Upper lobe of right lung (tissue), 1 donor: ENCODE measurements at regions not wholly inside any gene's neighbourhood (a gene's known extent, or its start where the extent isn't known, plus 50 kb on each side); places are given as distances from the start of the nearest gene placed in this dataset.
"Not testable (repeated sequence)": the region's sequence is repeated elsewhere in the genome, so short reads cannot be mapped to it uniquely, and the experiment has no call there.

Source experiments
- ATAC-seq: fragments of 200-7000 bp; cut with Tn5 transposase; one replicate; pipeline ENCODE4 v1.9.1; 2020; ENCODE audit warnings: mild to moderate bottlenecking, moderate library complexity
- DNase-seq: peaks from one replicate; pipeline ENCODE4 v3.0.0-alpha.2; 2020
- H3K27ac ChIP-seq: fragments of 200-600 bp; one replicate; pipeline ENCODE4 v1.8.0; 2022
- H3K27me3 ChIP-seq: fragments of 200-600 bp; one replicate; pipeline ENCODE4 v1.8.0; 2022; ENCODE audit warnings: mild to moderate bottlenecking
- H3K36me3 ChIP-seq: fragments of 200-600 bp; one replicate; pipeline ENCODE4 v1.8.0; 2022
- H3K4me1 ChIP-seq: fragments of 200-600 bp; one replicate; pipeline ENCODE4 v1.8.0; 2022
- H3K4me3 ChIP-seq: fragments of 200-600 bp; one replicate; pipeline ENCODE4 v1.8.0; 2022; ENCODE audit warnings: mild to moderate bottlenecking
- H3K9me3 ChIP-seq: fragments of 200-600 bp; one replicate; pipeline ENCODE4 v1.8.0; 2022
- intact Hi-C: fragments of 100-400 bp; cut with DNase I; formaldehyde crosslinking; loops from one replicate; pipeline ENCODE4 v1.11.0; 2022
- TF ChIP-seq, protein P1 (sequence below): fragments of 200-600 bp; IDR thresholded peaks from one replicate; pipeline ENCODE4 v1.8.0; 2022; ENCODE audit warnings: antibody characterized with exemption
- donor health status: DM: no; HTN: yes; CAD: no; lungs with severe emphysema.

GRCh38 chr6:105676857-105677256 is 274.0 kb upstream of the PREP start:
- Histone ChIP-seq H3K36me3 (no peaks in the 10 kb centered on the region), H3K27ac (no peak overlapping the region), H3K9me3 (no peaks in the 10 kb centered on the region), H3K4me3 (no peak overlapping the region), H3K4me1 (no peaks in the 10 kb centered on the region), H3K27me3 (no peaks in the 10 kb centered on the region)
- intact Hi-C loops = no loop called here
- DNase-seq (no peak), ATAC-seq (peak; percentile 65)
- TF ChIP-seq, protein P1, sequence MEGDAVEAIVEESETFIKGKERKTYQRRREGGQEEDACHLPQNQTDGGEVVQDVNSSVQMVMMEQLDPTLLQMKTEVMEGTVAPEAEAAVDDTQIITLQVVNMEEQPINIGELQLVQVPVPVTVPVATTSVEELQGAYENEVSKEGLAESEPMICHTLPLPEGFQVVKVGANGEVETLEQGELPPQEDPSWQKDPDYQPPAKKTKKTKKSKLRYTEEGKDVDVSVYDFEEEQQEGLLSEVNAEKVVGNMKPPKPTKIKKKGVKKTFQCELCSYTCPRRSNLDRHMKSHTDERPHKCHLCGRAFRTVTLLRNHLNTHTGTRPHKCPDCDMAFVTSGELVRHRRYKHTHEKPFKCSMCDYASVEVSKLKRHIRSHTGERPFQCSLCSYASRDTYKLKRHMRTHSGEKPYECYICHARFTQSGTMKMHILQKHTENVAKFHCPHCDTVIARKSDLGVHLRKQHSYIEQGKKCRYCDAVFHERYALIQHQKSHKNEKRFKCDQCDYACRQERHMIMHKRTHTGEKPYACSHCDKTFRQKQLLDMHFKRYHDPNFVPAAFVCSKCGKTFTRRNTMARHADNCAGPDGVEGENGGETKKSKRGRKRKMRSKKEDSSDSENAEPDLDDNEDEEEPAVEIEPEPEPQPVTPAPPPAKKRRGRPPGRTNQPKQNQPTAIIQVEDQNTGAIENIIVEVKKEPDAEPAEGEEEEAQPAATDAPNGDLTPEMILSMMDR = no peak

DNA sequence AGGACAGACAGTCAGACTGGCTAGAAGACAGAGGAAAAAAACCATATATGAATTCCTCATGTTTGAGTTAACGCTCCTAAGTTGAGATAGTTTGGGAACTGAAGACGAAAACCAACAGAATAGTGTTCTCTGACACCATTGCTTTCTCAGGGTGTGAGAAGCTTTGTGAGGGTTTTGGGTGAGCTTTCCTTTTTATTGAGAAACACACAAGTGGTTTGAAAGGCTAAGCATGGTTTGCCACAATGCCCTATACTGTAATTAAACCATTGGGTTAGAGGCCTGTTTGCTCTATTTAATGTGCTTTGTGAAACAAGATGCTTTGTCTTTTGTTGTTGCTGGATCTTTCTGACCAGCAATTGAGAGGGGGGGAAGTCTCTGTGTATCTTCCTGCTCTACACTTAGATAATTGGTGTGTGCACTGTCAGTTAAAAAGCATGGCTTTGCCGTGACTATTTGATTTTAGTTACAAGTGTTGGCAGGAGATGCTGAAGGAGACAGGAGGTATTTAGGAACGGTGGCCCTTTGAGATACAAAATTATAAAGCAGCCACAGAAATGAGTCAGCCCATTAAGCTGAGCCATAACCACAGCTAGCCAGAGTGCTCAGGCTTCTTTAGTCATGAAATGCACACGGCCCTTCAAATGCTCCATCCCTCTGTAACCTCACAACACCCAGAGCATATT is 273.0 kb upstream of the PREP start:
- Histone ChIP-seq H3K4me3 (no peak overlapping the region), H3K4me1 (no peaks in the 10 kb centered on the region), H3K27ac (no peak overlapping the region), H3K9me3 (no peaks in the 10 kb centered on the region), H3K27me3 (no peaks in the 10 kb centered on the region), H3K36me3 (no peaks in the 10 kb centered on the region)
- no peak for DNase-seq
- intact Hi-C loops = no loop called here
- ATAC-seq = peak; percentile 43
- TF ChIP-seq, protein P1 = no peak

- H3K9me3 ChIP-seq, H3K27me3 ChIP-seq, H3K36me3 ChIP-seq, intact Hi-C loops, H3K4me1 ChIP-seq, H3K4me3 ChIP-seq, H3K27ac ChIP-seq, ATAC-seq, DNase-seq: not testable (repeated sequence)
Observed at GRCh38 chr6:105672856-105673538, 270.1 kb upstream of the PREP start.

DNA sequence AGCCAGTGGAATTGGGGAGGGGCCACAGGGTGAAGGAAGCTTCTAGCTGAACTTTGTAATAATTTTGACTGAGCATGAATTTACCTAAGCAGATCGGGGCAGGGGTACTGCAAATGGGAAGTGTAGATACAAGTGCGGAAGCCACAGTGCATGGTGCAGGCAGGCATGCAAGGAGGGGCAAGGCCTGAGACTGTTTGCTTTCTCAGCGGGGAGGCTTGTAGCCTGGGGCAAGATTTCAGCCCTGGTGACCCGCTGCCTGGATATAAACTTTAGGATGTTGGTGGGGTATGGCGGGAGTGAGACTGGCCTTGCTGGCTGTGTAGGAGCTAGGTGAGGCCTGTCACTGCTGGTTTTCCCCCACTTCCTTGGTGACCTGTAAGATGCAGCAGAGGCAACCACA is 266.4 kb upstream of the PREP start:
- Histone ChIP-seq H3K9me3 (no peaks in the 10 kb centered on the region), H3K27me3 (no peaks in the 10 kb centered on the region), H3K27ac (no peak overlapping the region), H3K36me3 (no peaks in the 10 kb centered on the region), H3K4me1 (no peaks in the 10 kb centered on the region), H3K4me3 (no peak overlapping the region)
- TF ChIP-seq, protein P1 = no peak
- intact Hi-C loops = no loop called here
- ATAC-seq (no peak), DNase-seq (no peak)

- TF ChIP-seq, protein P1 = no peak
- Histone ChIP-seq H3K4me1 (no peaks in the 10 kb centered on the region), H3K27ac (no peak overlapping the region), H3K27me3 (no peaks in the 10 kb centered on the region), H3K36me3 (no peaks in the 10 kb centered on the region), H3K9me3 (no peaks in the 10 kb centered on the region), H3K4me3 (no peak overlapping the region)
- intact Hi-C loops = no loop called here
- DNase-seq = no peak
- ATAC-seq = no peak
Observed at GRCh38 chr6:105667056-105667455, 264.2 kb upstream of the PREP start.

DNA sequence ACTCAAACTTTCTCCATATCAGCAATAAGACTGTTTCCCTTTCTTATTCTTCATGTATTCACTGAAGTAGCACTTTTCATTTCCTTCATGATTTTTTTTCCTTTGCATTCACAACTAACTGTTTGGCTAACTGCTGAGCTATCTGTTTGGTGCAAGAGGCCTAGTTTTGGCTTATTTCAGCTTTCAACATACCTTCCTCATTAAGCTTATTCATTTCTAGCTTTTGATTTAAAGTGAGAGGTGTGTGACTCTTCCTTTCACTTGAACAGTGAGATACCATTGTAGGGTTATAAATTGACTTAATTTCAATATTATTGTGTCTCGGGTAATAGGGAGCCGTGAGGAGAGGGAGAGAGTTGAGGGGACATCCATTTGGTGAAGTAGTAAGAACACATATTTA is 262.0 kb upstream of the PREP start:
- no peaks in the 10 kb centered on the region for H3K9me3 ChIP-seq
- TF ChIP-seq, protein P1 = no peak
- no peaks in the 10 kb centered on the region for H3K4me1 ChIP-seq
- ATAC-seq = no peak
- H3K4me3 ChIP-seq = no peak overlapping the region
- no peaks in the 10 kb centered on the region for H3K27me3 ChIP-seq
- no peak for DNase-seq
- no peak overlapping the region for H3K27ac ChIP-seq
- intact Hi-C loops = no loop called here
- H3K36me3 ChIP-seq = no peaks in the 10 kb centered on the region
